ENCODE measurements at regions not wholly inside any gene's neighbourhood (a gene's known extent, or its start where the extent isn't known, plus 50 kb on each side); places are given as distances from the start of the nearest gene placed in this dataset.

- TF ChIP-seq CTCF (IDR thresholded peaks at IDR 0.05; ENCODE audit: control extremely low read depth in 1 of 3, insufficient read depth in 1 of 3, low read depth in 1 of 3, low read length in 3 of 3) (peak; percentile 11 to 22 (median 17); a peak in 3 of 4 replicates), TBP (IDR thresholded peaks at IDR 0.05; ENCODE audit: low read depth, low read length) (no peak), RAD21 (IDR thresholded peaks at IDR 0.05 in 1 of 2, conservative IDR thresholded peaks at IDR 0.05 in 1 of 2; ENCODE audit: low read depth in 2 of 2, low read length in 2 of 2) (peak in 1 of 2 experiments; percentile 19; a peak in 1 of 4 replicates), PHF8 (conservative IDR thresholded peaks at IDR 0.05; ENCODE audit: low read depth, low read length) (no peak), USF2 (IDR thresholded peaks at IDR 0.05; ENCODE audit: low read length) (no peak), KDM4A (IDR thresholded peaks at IDR 0.05; ENCODE audit: low read depth, low read length, severe bottlenecking) (no peak), CREB1 (IDR thresholded peaks at IDR 0.05) (no peak), GABPA (IDR thresholded peaks at IDR 0.05; ENCODE audit: borderline replicate concordance, insufficient read depth, low read length) (no peak)
Measured at GRCh38 chr9:78505546-78505945, 208.6 kb downstream of the PSAT1 start (continued).
